ENCODE measurements at regions not wholly inside any gene's neighbourhood (a gene's known extent, or its start where the extent isn't known, plus 50 kb on each side); places are given as distances from the start of the nearest gene placed in this dataset.

DNA sequence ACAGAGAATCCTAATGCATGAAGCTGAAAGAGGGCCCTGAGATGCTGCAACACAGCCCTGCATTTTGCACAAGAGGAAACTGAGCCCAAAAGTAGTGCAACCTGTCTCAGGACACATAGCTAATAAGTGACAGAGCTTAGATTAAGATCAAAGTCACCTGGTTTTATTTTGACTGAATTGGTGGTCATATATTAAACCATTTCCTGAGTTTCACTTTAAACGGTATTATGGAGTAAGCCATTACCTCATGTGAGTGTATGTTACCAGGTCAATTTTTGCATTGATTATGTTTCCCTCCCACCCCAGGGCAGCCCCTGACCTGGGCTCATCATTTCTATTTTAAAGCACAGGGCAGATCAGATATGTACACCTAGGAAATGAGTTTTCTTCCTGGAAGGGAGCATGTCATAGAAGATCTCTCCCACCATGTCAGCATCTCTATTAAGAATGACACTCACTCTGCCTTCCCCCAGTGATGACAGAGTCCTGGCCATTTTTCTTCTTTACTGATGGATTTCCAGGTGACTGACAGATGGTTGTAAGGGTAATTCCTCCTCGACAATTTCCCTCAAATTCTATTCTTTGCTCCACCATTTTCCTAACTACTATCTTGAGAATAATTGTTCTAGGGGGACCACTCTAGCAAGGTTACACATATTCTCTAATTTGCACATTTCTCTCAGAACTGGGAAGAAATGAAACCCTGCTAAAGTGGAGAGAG, 441.3 kb upstream of the SLC14A2 start:
- POLR2A ChIA-PET = no interaction called here
- no peaks in the 10 kb centered on the region for H3K36me3 ChIP-seq (ENCODE audit: control insufficient read depth in 2 of 2, extremely low read depth in 1 of 2, insufficient read depth in 2 of 2, low read length in 2 of 2)
- DNase-seq (ENCODE audit: low read depth, low spot score) = no peak
- no peak overlapping the region for H2AFZ ChIP-seq (ENCODE audit: low read depth, low read length)
- no peaks in the 10 kb centered on the region for H3K79me2 ChIP-seq (ENCODE audit: control insufficient read depth, insufficient read depth, low read length)
- no peak overlapping the region for H3K4me2 ChIP-seq (ENCODE audit: insufficient read depth, low read length)
- no TSS peak for BruUV-seq (replicated peaks)
- H4K20me1 ChIP-seq (replicated peaks; ENCODE audit: control insufficient read depth, extremely low read depth, insufficient read depth, low read length) = no peaks in the 10 kb centered on the region
- TF ChIP-seq POLR2A (IDR thresholded peaks at IDR 0.05; ENCODE audit: low read depth, low read length) (no peak), FOS (IDR thresholded peaks at IDR 0.05; ENCODE audit: borderline replicate concordance, insufficient read depth, low read length) (no peak), EZH2 (IDR thresholded peaks at IDR 0.05; ENCODE audit: borderline replicate concordance, low read depth, low read length, severe bottlenecking) (no peak), MYC (IDR thresholded peaks at IDR 0.05; ENCODE audit: low read depth, low read length) (no peak), CTCF (IDR thresholded peaks at IDR 0.05; ENCODE audit: extremely low read depth in 1 of 2, insufficient read depth in 1 of 2, low read depth in 1 of 2, low read length in 2 of 2) (no peak), JUN (IDR thresholded peaks at IDR 0.05; ENCODE audit: borderline replicate concordance, insufficient read depth, insufficient read length, low read depth) (no peak), GATA2 (IDR thresholded peaks at IDR 0.05; ENCODE audit: insufficient read depth, insufficient read length, low read depth, low read length) (no peak), POLR2AphosphoS5 (IDR thresholded peaks at IDR 0.05; ENCODE audit: insufficient read depth, low read depth, low read length) (no peak)
- TF ChIP-seq, protein P1, sequence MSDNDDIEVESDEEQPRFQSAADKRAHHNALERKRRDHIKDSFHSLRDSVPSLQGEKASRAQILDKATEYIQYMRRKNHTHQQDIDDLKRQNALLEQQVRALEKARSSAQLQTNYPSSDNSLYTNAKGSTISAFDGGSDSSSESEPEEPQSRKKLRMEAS (IDR thresholded peaks at IDR 0.05; ENCODE audit: insufficient read depth, insufficient read length) = no peak
- intact Hi-C loops (cut with micrococcal nuclease) = no loop called here
- H3K4me1 ChIP-seq (ENCODE audit: control insufficient read depth, extremely low read depth, insufficient read depth, low read length) = no peaks in the 10 kb centered on the region
- FAIRE-seq = no peak
- H3K27ac ChIP-seq (ENCODE audit: insufficient read depth, low read depth, low read length) = no peak overlapping the region
- dilution Hi-C loops (cut with MboI; ENCODE audit: extremely low pct_ligation_motif_present, low sequenced_read_pairs) = no loop called here
- no peak overlapping the region for H3K4me3 ChIP-seq (replicated peaks in 1 of 3; ENCODE audit: insufficient read depth in 1 of 3, low read depth in 1 of 3, low read length in 3 of 3)
- CTCF ChIA-PET = no interaction called here
- H3K9ac ChIP-seq (replicated peaks; ENCODE audit: extremely low read depth, insufficient read depth, low read length) = no peak overlapping the region
- no peaks in the 10 kb centered on the region for H3K9me1 ChIP-seq (replicated peaks; ENCODE audit: control insufficient read depth, extremely low read depth, insufficient read depth, low read length)
- no peaks in the 10 kb centered on the region for H3K27me3 ChIP-seq (ENCODE audit: control insufficient read depth in 2 of 2, insufficient read depth in 2 of 2, low read length in 2 of 2)
- no peaks in the 10 kb centered on the region for H3K9me3 ChIP-seq (replicated peaks; ENCODE audit: control insufficient read depth, insufficient read depth, low read length)

Data from endothelial cell of umbilical vein (primary cell).